A549 (cell line): ENCODE measurements at regions not wholly inside any gene's neighbourhood (a gene's known extent, or its start where the extent isn't known, plus 50 kb on each side); places are given as distances from the start of the nearest gene placed in this dataset.

Experiments
- ATAC-seq, 2 experiments: fragments of 200-7000 bp in 1 of 2; fragments of >200 bp in 1 of 2; cut with Nextera tagmentation in 1 of 2; cut with Tn5 transposase in 1 of 2; 3 replicates each; pipeline versions ENCODE4 v1.8.0 to v1.9.1; 2018 to 2020; ENCODE audit warnings: mild to moderate bottlenecking in 1 of 2, moderate library complexity in 1 of 2
- CTCF ChIA-PET: fragments of 300-600 bp; sonication (Branson Sonifier 250); formaldehyde crosslinking; extraction: SDS; loops from one replicate; lab custom pipeline; 2021; ENCODE audit warnings: antibody characterized with exemption, inconsistent platforms; lab: Yijun Ruan, JAX
- POLR2A ChIA-PET: fragments of 350-600 bp; formaldehyde crosslinking; extraction: SDS; loops from one replicate; lab custom pipeline; 2021; ENCODE audit warnings: antibody characterized with exemption, inconsistent platforms; lab: Yijun Ruan, JAX
- DNase-seq, 2 experiments: peaks; one replicate each; pipeline versions ENCODE4 v3.0.0 to v3.0.0-alpha.2; 2011 to 2016; ENCODE audit warnings: low read depth in 1 of 2, low spot score in 1 of 2
- FAIRE-seq: peaks from 2 replicates; lab custom pipeline; 2011; peaks lifted over from hg19 to GRCh38; lab: Jason Lieb, UNC
- H3K27ac ChIP-seq, 2 experiments: fragments of >200 bp; sonication (Bioruptor Twin); formaldehyde crosslinking; 3 replicates each; pipeline ENCODE4 v1.5.1; 2016 to 2017
- H3K4me1 ChIP-seq: fragments of >200 bp; sonication (Bioruptor Twin); formaldehyde crosslinking; 3 replicates; pipeline ENCODE4 v1.6.1; 2016
- H3K4me2 ChIP-seq: fragments of >200 bp; sonication (Bioruptor Twin); formaldehyde crosslinking; 3 replicates; pipeline ENCODE4 v1.6.1; 2016
- H3K4me3 ChIP-seq: fragments of >200 bp; sonication (Bioruptor Twin); formaldehyde crosslinking; 3 replicates; pipeline ENCODE4 v1.5.1; 2016
- H3K9me3 ChIP-seq: fragments of >200 bp; sonication (Bioruptor Twin); formaldehyde crosslinking; 3 replicates; pipeline ENCODE4 v1.6.1; 2016
- ATOH8 ChIP-seq: fragments of 250-450 bp; sonication (Bioruptor Pico); IDR thresholded peaks from 2 replicates; pipeline ENCODE4 v1.5.0; 2020; ENCODE audit warnings: low read depth, mild to moderate bottlenecking, moderate library complexity
- CBX2 ChIP-seq: fragments of 200-600 bp; sonication (generic); IDR thresholded peaks from 2 replicates; pipeline ENCODE4 v1.6.1; 2016; ENCODE audit warnings: low read depth, mild to moderate bottlenecking, borderline replicate concordance
- CBX8 ChIP-seq: fragments of 200-600 bp; sonication (generic); IDR thresholded peaks from 2 replicates; pipeline ENCODE4 v1.6.1; 2016
- CHD4 ChIP-seq: fragments of 200-600 bp; sonication (generic); IDR thresholded peaks from 2 replicates; pipeline ENCODE4 v1.6.1; 2016; ENCODE audit warnings: antibody characterized with exemption, mild to moderate bottlenecking, borderline replicate concordance
- EHF ChIP-seq: fragments of 250-450 bp; sonication (Bioruptor Pico); IDR thresholded peaks from 2 replicates; pipeline ENCODE4 v1.5.0; 2020; ENCODE audit warnings: mild to moderate bottlenecking
- EHMT2 ChIP-seq: fragments of 200-600 bp; sonication (generic); IDR thresholded peaks from 2 replicates; pipeline ENCODE4 v1.6.1; 2016; ENCODE audit warnings: antibody characterized with exemption, low read depth, mild to moderate bottlenecking, moderate library complexity
- FOSB ChIP-seq: fragments of 250-450 bp; sonication (Bioruptor Pico); IDR thresholded peaks from 2 replicates; pipeline ENCODE4 v1.5.0; 2020; ENCODE audit warnings: mild to moderate bottlenecking, moderate library complexity
- FOSL2 ChIP-seq, 2 experiments: fragments of 450-650 bp in 1 of 2; fragments of >200 bp in 1 of 2; sonication (Bioruptor Twin) in 1 of 2; formaldehyde crosslinking; IDR thresholded peaks; 2 replicates each; pipeline versions ENCODE4 v1.5.0 to v1.6.1; 2016 to 2020; ENCODE audit warnings: mild to moderate bottlenecking in 1 of 2, moderate library complexity in 1 of 2
- FOXS1 ChIP-seq: fragments of 250-450 bp; sonication (Bioruptor Pico); IDR thresholded peaks from 2 replicates; pipeline ENCODE4 v1.5.0; 2020; ENCODE audit warnings: mild to moderate bottlenecking, moderate library complexity
- HDAC2 ChIP-seq: fragments of 200-600 bp; sonication (generic); IDR thresholded peaks from 2 replicates; pipeline ENCODE4 v1.6.1; 2016
- HES2 ChIP-seq: fragments of >200 bp; sonication (Bioruptor Twin); formaldehyde crosslinking; IDR thresholded peaks from 2 replicates; pipeline ENCODE4 v1.6.1; 2016
- HMGXB4 ChIP-seq: fragments of 250-450 bp; sonication (Bioruptor Pico); IDR thresholded peaks from 2 replicates; pipeline ENCODE4 v1.5.0; 2021; ENCODE audit warnings: mild to moderate bottlenecking, moderate library complexity, borderline replicate concordance
- JUN ChIP-seq, 2 experiments: fragments of >200 bp; sonication (Bioruptor Twin); formaldehyde crosslinking; IDR thresholded peaks; 2 replicates in 1 of 2; 3 replicates in 1 of 2; pipeline ENCODE4 v1.6.1; 2016 to 2017
- JUNB ChIP-seq: fragments of >200 bp; sonication (Bioruptor Twin); formaldehyde crosslinking; IDR thresholded peaks from 2 replicates; pipeline ENCODE4 v1.6.1; 2016
- KDM1A ChIP-seq: fragments of 200-600 bp; sonication (generic); IDR thresholded peaks from 2 replicates; pipeline ENCODE4 v1.6.1; 2016; ENCODE audit warnings: low read depth, mild to moderate bottlenecking
- MAFK ChIP-seq: fragments of 450-650 bp; IDR thresholded peaks from 2 replicates; pipeline ENCODE4 v1.6.1; 2014; ENCODE audit not compliant: partially characterized antibody
- MAX ChIP-seq: IDR thresholded peaks from 2 replicates; pipeline ENCODE4 v1.6.1; 2012
- MAZ ChIP-seq: fragments of 150-350 bp; IDR thresholded peaks from 2 replicates; pipeline ENCODE4 v1.6.1; 2014; ENCODE audit warnings: antibody characterized with exemption, low read depth, low read length, borderline replicate concordance
- NFE2L2 ChIP-seq: fragments of 150-350 bp; conservative IDR thresholded peaks from 2 replicates; pipeline ENCODE4 v1.6.1; 2014; ENCODE audit warnings: low read length
- POLR2A ChIP-seq: IDR thresholded peaks from 2 replicates; pipeline ENCODE4 v1.6.1; 2012; ENCODE audit warnings: mild to moderate bottlenecking, low read length
- RNF2 ChIP-seq: fragments of 200-600 bp; sonication (generic); IDR thresholded peaks from 2 replicates; pipeline ENCODE4 v1.6.1; 2016; ENCODE audit warnings: low read depth, mild to moderate bottlenecking, antibody characterized with exemption, moderate library complexity, borderline replicate concordance
- SMC3 ChIP-seq: fragments of >200 bp; sonication (Bioruptor Twin); formaldehyde crosslinking; IDR thresholded peaks from 3 replicates; pipeline ENCODE4 v1.6.1; 2018; ENCODE audit warnings: inconsistent platforms
- TFCP2L1 ChIP-seq: fragments of 250-450 bp; sonication (Bioruptor Pico); IDR thresholded peaks from 2 replicates; pipeline ENCODE4 v1.5.0; 2021; ENCODE audit warnings: mild to moderate bottlenecking
- ZC3H11A ChIP-seq: fragments of 450-650 bp; IDR thresholded peaks from 2 replicates; pipeline ENCODE4 v1.6.1; 2014; ENCODE audit warnings: antibody characterized with exemption, mild to moderate bottlenecking
- WGBS: methylation state at CpG from one replicate; pipeline ENCODE4 v1.1.6; 2017; ENCODE audit errors: missing lambda C conversion rate; 5-methylcytosine and 5-hydroxymethylcytosine counted together

- FAIRE-seq (no peak), ATAC-seq (no peak), DNase-seq (no peak)
- H3K27ac ChIP-seq: no peak overlapping the region
- no peak overlapping the region for H3K4me2 ChIP-seq
- ChIA-PET CTCF (no interaction called here), POLR2A (no interaction called here)
- H3K9me3 ChIP-seq: no peaks in the 10 kb centered on the region
- WGBS: 14% methylated on average over 2 of the region's 2 CpGs
- H3K4me1 ChIP-seq: no peaks in the 10 kb centered on the region
- no peak overlapping the region for H3K4me3 ChIP-seq
- TF ChIP-seq CBX2 (no peak), NFE2L2 (no peak), KDM1A (no peak), EHMT2 (no peak), ATOH8 (CRISPR knock-in tag) (no peak), FOSB (CRISPR knock-in tag) (no peak), HES2 (no peak), FOXS1 (CRISPR knock-in tag) (no peak), MAZ (no peak), EHF (CRISPR knock-in tag) (no peak), JUN (IDR thresholded peaks at IDR 0.05) (no peak), TFCP2L1 (CRISPR knock-in tag) (no peak), RNF2 (no peak), JUNB (no peak), MAX (no peak), SMC3 (no peak), POLR2A (no peak), HDAC2 (no peak), MAFK (no peak), ZC3H11A (no peak)
These were observed 82.2 kb upstream of the OPRM1 start for GRCh38 chr6:153956808-153957207.

- FAIRE-seq (no peak), DNase-seq (no peak)
- WGBS: 41% methylated on average over 4 of the region's 4 CpGs
- H3K4me3 ChIP-seq: no peak overlapping the region
- no peaks in the 10 kb centered on the region for H3K9me3 ChIP-seq
- POLR2A ChIA-PET: no interaction called here
- TF ChIP-seq CBX8: no peak
- TF ChIP-seq JUN (IDR thresholded peaks at IDR 0.05): no peak
- TF ChIP-seq HMGXB4 (CRISPR knock-in tag): no peak
- no peak for TF ChIP-seq FOSL2 (IDR thresholded peaks at IDR 0.05)
- TF ChIP-seq FOSL2 (CRISPR knock-in tag; IDR thresholded peaks at IDR 0.05): no peak
- no peak for TF ChIP-seq HES2
- TF ChIP-seq CHD4: no peak
- TF ChIP-seq, all 56 proteins: peak for 0
- Histone ChIP-seq H3K4me1 (no peaks in the 10 kb centered on the region), H3K27ac (no peak overlapping the region), H3K4me2 (no peak overlapping the region)
- ATAC-seq: no peak
- CTCF ChIA-PET: no interaction called here
These were observed 89.4 kb upstream of the OPRM1 start for GRCh38 chr6:153949616-153950015.
